HUES6 (cell line): ENCODE measurements at regions not wholly inside any gene's neighbourhood (a gene's known extent, or its start where the extent isn't known, plus 50 kb on each side); places are given as distances from the start of the nearest gene placed in this dataset.
"Not testable (repeated sequence)": the region's sequence is repeated elsewhere in the genome, so short reads cannot be mapped to it uniquely, and the experiment has no call there.

Experiments
- H3K27ac ChIP-seq: 2 replicates; pipeline ENCODE4 v1.7.0; 2013; ENCODE audit warnings: low read depth, mild to moderate bottlenecking, low read length, inconsistent platforms
- H3K27me3 ChIP-seq: 2 replicates; pipeline ENCODE4 v1.6.1; 2013; ENCODE audit warnings: low read length; ENCODE audit not compliant: control insufficient read depth, insufficient read depth
- H3K36me3 ChIP-seq: 2 replicates; pipeline ENCODE4 v1.6.1; 2013; ENCODE audit warnings: low read length; ENCODE audit not compliant: control insufficient read depth, insufficient read depth
- H3K4me1 ChIP-seq: 2 replicates; pipeline ENCODE4 v1.6.1; 2013; ENCODE audit warnings: low read length; ENCODE audit not compliant: control insufficient read depth, insufficient read depth
- H3K4me3 ChIP-seq: 2 replicates; pipeline ENCODE4 v1.5.1; 2013; ENCODE audit warnings: low read depth, low read length
- H3K9ac ChIP-seq: one replicate; pipeline ENCODE4 v1.6.1; 2013; ENCODE audit warnings: mild to moderate bottlenecking, low read length
- H3K9me3 ChIP-seq: 2 replicates; pipeline ENCODE4 v1.6.1; 2013; ENCODE audit warnings: low read depth, low read length; ENCODE audit not compliant: control insufficient read depth, insufficient read depth

DNA sequence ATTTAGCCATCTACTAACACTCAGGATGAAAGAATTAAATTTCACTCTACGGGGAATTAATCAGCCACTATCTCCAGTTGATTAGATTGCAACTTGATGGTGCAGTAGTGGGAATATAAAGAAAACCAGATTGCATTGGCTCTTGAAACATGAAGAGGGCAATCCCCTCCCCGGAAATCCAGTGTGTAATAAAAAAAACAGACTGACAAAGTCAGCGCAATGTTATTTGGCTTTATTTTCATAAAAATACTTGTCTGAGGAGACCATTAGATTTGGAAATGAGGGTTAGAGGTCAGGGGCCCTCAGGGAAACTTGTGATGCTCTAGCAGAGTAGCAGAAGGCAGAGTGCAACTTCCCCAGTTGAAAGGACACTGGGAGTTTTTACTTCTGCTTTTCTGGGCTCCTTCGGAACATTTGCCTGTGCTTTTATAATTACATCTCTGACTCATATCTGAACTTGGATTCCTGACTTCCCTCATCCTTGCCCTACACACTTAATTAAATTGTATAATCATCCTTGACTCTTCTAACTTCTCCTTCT is 326.8 kb downstream of the TUSC7 start:
- H3K27me3 ChIP-seq, result no peaks in the 10 kb centered on the region
- H3K9me3 ChIP-seq, result 0 out of 2 replicates have a peak, but pooled peaks cover 3% of the 10 kb centered on the region
- no peaks in the 10 kb centered on the region for H3K36me3 ChIP-seq
- no peak overlapping the region for H3K9ac ChIP-seq
- no peak overlapping the region for H3K27ac ChIP-seq
- no peak overlapping the region for H3K4me3 ChIP-seq
- peaks cover 16% of the 10 kb centered on the region for H3K4me1 ChIP-seq

- H3K9ac ChIP-seq, result no peak overlapping the region
- no peak overlapping the region for H3K4me3 ChIP-seq
- no peaks in the 10 kb centered on the region for H3K27me3 ChIP-seq
- H3K4me1 ChIP-seq, result peaks cover 11% of the 10 kb centered on the region
- no peak overlapping the region for H3K27ac ChIP-seq
- no peaks in the 10 kb centered on the region for H3K9me3 ChIP-seq
- H3K36me3 ChIP-seq, result no peaks in the 10 kb centered on the region
Measured at GRCh38 chr3:117045143-117045542, 335.6 kb downstream of the TUSC7 start.

DNA sequence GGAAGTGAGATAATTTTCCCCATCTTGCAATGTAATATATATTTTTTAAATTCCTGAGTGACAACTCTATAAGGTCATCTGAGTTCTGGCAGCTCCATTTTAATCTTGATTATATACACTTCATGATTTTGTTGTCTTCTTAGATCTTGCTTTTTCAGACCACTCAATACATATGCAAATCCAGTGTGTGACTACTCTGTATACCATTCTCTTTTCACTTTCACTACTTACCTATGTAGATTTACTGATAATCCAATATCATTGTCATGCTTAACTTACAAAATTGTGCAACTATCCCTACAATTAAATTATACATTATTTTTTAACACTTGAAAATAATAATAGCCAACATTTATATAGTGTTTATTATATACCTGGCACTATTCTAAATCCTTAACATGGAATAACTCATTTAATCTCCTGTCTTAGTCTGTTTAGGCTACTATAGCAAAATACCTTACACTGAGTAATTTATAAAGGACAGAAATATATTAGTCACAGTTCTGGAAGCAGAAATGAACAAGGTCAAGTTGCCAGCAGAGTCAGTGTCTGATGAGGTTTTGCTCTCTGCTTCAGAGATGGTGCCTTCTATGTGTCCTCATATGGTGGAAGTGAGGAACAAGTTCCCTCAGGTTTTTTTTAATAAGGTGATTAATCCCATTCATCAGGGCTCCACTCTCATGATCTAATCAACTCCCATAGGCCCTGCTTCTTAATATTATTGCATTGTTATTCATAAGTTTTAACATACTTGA is 338.5 kb downstream of the TUSC7 start:
- H3K4me3 ChIP-seq, result no peak overlapping the region
- H3K36me3 ChIP-seq, result no peaks in the 10 kb centered on the region
- H3K27me3 ChIP-seq, result no peaks in the 10 kb centered on the region
- H3K9me3 ChIP-seq, result no peaks in the 10 kb centered on the region
- H3K4me1 ChIP-seq, result peaks cover 11% of the 10 kb centered on the region
- H3K9ac ChIP-seq, result no peak overlapping the region
- no peak overlapping the region for H3K27ac ChIP-seq

DNA sequence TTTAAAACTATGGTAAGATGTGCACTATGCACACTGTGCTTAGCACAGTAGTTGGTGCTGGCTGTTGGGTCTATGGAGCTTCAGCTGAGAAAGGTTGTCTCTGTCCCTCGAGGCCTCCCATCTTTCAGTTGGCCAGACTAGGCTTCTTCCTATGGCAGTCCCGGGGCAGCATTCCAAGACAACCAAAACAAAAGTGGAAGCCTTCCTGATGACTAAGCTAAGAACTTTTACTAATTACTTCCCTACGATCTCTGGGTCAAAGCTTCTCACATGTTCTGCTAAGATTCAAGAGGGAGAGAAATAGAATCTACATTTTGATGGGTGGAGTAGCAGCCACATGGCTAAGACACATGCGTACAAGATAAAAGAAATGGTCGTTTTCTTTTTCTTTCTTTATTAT is 342.8 kb downstream of the TUSC7 start:
- Histone ChIP-seq H3K27ac (no peak overlapping the region), H3K4me3 (no peak overlapping the region), H3K9ac (no peak overlapping the region), H3K4me1 (peaks cover 14% of the 10 kb centered on the region), H3K9me3 (no peaks in the 10 kb centered on the region), H3K27me3 (no peaks in the 10 kb centered on the region), H3K36me3 (no peaks in the 10 kb centered on the region)

DNA sequence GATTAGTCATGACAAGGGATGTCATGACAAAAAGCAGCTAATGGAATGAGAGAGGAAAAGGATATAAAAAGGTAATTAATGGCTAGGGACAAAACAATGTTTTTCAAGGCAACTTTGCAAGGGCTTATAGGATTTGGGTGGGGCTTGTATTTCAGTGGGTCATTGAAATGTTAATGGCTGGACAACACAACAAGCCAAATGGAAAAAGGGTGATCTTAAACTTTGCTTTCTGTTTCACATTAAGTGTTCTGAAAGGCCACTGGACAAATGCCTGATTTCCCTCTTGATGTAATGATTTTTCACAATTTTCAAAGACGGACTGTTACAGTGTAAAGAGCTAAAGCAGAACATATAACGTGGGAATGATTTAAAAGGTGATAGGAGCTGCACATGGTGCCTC is 345.0 kb downstream of the TUSC7 start:
- H3K4me3 ChIP-seq, result no peak overlapping the region
- no peak overlapping the region for H3K9ac ChIP-seq
- H3K27me3 ChIP-seq, result no peaks in the 10 kb centered on the region
- H3K9me3 ChIP-seq, result no peaks in the 10 kb centered on the region
- no peaks in the 10 kb centered on the region for H3K36me3 ChIP-seq
- no peak overlapping the region for H3K27ac ChIP-seq
- peaks cover 23% of the 10 kb centered on the region for H3K4me1 ChIP-seq

DNA sequence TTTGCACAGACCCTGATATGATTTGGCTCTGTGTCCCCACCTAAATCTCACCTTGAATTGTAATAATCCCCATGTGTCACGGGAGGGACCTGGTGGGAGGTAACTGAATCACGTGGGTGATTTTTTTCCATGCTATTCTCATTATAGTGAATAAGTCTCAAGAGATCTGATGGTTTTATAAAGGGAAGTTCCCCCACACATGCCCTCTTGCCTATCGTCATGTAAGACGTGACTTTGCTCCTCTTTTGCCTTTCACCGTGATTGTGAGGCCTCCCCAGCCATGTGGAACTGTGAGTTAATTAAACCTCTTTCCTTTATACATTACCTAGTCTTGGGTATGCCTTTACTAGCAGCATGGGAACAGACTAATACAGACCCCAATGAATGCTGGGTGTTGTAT is 347.4 kb downstream of the TUSC7 start:
- H3K9me3 ChIP-seq, H3K4me3 ChIP-seq, H3K36me3 ChIP-seq, H3K27me3 ChIP-seq, H3K9ac ChIP-seq, H3K27ac ChIP-seq: not testable (repeated sequence)
- peaks cover 42% of the 10 kb centered on the region for H3K4me1 ChIP-seq

DNA sequence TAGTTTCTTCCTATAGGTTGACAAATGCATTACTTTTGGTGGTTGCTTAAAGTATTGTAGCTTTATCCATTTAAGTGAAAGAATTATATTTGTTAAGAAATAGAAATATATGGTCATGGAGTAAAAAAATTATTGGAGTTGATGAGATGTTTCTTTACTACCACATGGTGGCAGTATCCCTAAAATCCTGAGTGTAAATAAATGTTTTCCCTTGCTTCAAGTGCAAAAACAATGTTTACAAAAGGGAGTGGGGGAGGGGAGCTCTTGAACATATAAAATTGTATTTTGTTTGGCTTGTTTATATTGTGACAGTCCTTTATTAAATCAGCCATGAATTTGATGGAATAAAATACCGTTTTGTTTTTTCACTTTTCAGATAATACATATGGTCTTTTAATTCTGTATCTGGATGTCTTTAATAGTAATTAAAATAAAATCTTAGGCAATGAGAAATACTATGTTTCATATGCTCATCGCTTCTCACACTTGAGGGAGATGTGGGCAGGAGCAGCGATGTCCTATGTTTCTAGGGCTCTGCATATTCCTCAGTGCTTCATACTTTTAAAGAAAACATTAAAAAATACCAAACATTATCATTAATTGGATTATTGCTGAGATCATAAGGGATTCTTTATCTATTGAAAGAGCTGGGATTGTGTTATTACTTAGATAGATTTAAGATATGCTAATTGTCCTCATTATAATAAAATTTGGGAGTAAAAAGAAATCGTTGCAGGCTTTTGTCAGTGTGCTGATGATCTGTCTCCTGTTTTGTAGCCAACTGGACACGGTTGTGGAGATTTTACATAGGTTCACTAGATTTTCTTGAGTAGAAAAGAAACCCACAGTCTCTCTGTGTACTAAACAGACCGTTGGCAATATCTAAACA is 349.7 kb downstream of the TUSC7 start:
- Histone ChIP-seq H3K9ac (no peak overlapping the region), H3K27ac (no peak overlapping the region), H3K27me3 (no peaks in the 10 kb centered on the region), H3K36me3 (no peaks in the 10 kb centered on the region), H3K4me3 (no peak overlapping the region), H3K9me3 (no peaks in the 10 kb centered on the region), H3K4me1 (peaks cover 46% of the 10 kb centered on the region)

GRCh38 chr3:117059956-117060270 is 350.3 kb downstream of the TUSC7 start:
- no peaks in the 10 kb centered on the region for H3K27me3 ChIP-seq
- peaks cover 40% of the 10 kb centered on the region for H3K4me1 ChIP-seq
- H3K27ac ChIP-seq, result no peak overlapping the region
- H3K36me3 ChIP-seq, result no peaks in the 10 kb centered on the region
- H3K4me3 ChIP-seq, result no peak overlapping the region
- no peak overlapping the region for H3K9ac ChIP-seq
- H3K9me3 ChIP-seq, result no peaks in the 10 kb centered on the region

DNA sequence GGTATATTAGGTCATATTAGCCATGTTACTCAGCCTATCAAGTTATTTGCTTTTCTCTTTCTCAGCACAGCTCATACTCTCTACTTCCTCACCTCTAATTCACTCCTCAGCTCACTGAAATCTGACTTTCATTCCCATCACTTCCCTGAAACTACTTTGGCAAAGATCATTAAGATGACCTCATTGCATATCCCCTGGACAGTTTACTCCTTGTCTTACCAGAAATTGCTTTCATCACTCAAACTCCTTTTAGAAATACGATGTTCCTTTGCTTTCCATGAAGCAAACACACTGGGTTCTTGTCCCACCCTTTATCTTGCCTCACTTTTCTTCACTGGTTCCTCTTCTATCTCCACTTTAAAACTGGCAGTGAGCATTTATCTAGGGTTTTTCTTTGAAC is 354.4 kb downstream of the TUSC7 start:
- Histone ChIP-seq H3K4me1 (peaks cover 30% of the 10 kb centered on the region), H3K9me3 (no peaks in the 10 kb centered on the region), H3K36me3 (no peaks in the 10 kb centered on the region), H3K9ac (no peak overlapping the region), H3K4me3 (no peak overlapping the region), H3K27me3 (no peaks in the 10 kb centered on the region), H3K27ac (no peak overlapping the region)

DNA sequence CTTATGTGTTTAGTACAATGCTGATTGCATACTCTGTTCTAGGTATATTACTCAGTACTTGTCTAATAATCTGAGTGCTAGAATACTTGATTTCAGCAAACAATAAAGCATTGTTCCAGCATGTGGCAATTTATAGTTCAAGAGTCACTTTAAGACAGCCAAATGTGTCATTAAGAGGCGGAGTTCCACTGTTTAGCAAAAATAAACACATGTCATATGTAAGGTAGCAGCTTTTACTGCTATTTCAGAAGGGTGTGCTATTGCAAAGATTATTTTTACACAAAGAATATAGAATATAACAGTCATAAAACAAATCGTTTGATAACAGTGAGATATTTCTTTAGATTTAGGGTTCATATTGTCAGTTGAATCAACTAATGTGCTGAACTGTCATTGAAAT is 358.7 kb downstream of the TUSC7 start:
- Histone ChIP-seq H3K9me3 (no peaks in the 10 kb centered on the region), H3K9ac (no peak overlapping the region), H3K27ac (no peak overlapping the region), H3K4me3 (no peak overlapping the region), H3K27me3 (no peaks in the 10 kb centered on the region), H3K4me1 (no peaks in the 10 kb centered on the region), H3K36me3 (no peaks in the 10 kb centered on the region)

DNA sequence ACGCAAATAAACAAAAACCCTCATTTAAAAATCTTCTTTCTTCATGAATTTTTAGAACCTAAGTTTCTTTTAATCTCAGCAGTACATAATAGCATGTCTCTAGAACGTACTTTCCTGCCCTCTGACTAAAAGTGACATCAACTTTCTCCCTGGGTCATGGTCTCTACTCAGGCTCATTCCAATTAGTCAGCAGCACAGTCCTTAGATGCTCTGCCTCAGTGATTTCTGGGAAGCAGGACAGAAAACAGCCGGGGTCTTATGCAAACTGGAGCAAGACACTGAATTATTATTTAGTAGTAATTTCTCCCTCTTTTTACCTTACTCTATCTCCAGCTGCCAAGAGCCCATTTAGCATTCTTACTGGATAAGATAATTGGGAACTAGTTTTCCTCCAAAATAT is 365.2 kb downstream of the TUSC7 start:
- H3K36me3 ChIP-seq, result no peaks in the 10 kb centered on the region
- H3K27me3 ChIP-seq, result no peaks in the 10 kb centered on the region
- no peaks in the 10 kb centered on the region for H3K4me1 ChIP-seq
- H3K4me3 ChIP-seq, result no peak overlapping the region
- no peak overlapping the region for H3K27ac ChIP-seq
- H3K9me3 ChIP-seq, result no peaks in the 10 kb centered on the region
- H3K9ac ChIP-seq, result no peak overlapping the region
